H1 (cell line): ENCODE measurements at regions not wholly inside any gene's neighbourhood (a gene's known extent, or its start where the extent isn't known, plus 50 kb on each side); places are given as distances from the start of the nearest gene placed in this dataset.
A peak's percentile ranks its signal among the peaks of the same experiment; 100 is the strongest.

ENCODE experiments used
- CTCF ChIA-PET: fragments of 300-600 bp; sonication (Branson Sonifier 250); formaldehyde crosslinking; loops from one replicate; lab custom pipeline; 2021; ENCODE audit not compliant: partially characterized antibody; lab: Charles Lee
- POLR2A ChIA-PET: fragments of 300-600 bp; sonication (Branson Sonifier 250); formaldehyde crosslinking; loops from one replicate; lab custom pipeline; 2021; ENCODE audit warnings: inconsistent platforms; ENCODE audit not compliant: partially characterized antibody; lab: Charles Lee
- DNase-seq, 2 experiments: peaks; one replicate each; pipeline versions ENCODE4 v3.0.0 to v3.0.0-alpha.2; 2010 to 2022; ENCODE audit warnings: low spot score in 2 of 2, low read depth in 1 of 2, mixed read lengths in 1 of 2
- FAIRE-seq: peaks from 2 replicates; lab custom pipeline; 2011; peaks lifted over from hg19 to GRCh38; lab: Jason Lieb, UNC
- H2AFZ ChIP-seq: 2 replicates; pipeline ENCODE4 v1.8.1; 2012; ENCODE audit warnings: low read length, inconsistent platforms
- H2AK5ac ChIP-seq: 2 replicates; pipeline ENCODE4 v1.6.1; 2013; ENCODE audit warnings: low read depth, low read length
- H2BK120ac ChIP-seq: replicated peaks from 2 replicates; pipeline ENCODE3; 2013; ENCODE audit warnings: low read depth, low read length, inconsistent platforms
- H2BK12ac ChIP-seq: 2 replicates; pipeline ENCODE4 v1.6.1; 2013; ENCODE audit warnings: low read depth, low read length
- H2BK15ac ChIP-seq: 2 replicates; pipeline ENCODE4 v1.6.1; 2013; ENCODE audit warnings: low read length
- H2BK20ac ChIP-seq: 2 replicates; pipeline ENCODE4 v1.6.1; 2013; ENCODE audit warnings: low read length
- H2BK5ac ChIP-seq: 2 replicates; pipeline ENCODE4 v1.6.1; 2013; ENCODE audit warnings: low read depth, low read length
- H3K14ac ChIP-seq: 2 replicates; pipeline ENCODE4 v1.6.1; 2013; ENCODE audit warnings: inconsistent platforms; ENCODE audit not compliant: insufficient read length
- H3K18ac ChIP-seq: 2 replicates; pipeline ENCODE4 v1.6.1; 2013; ENCODE audit warnings: low read length; ENCODE audit errors: extremely low read depth
- H3K23ac ChIP-seq: 2 replicates; pipeline ENCODE4 v1.6.1; 2013; ENCODE audit warnings: inconsistent platforms; ENCODE audit not compliant: insufficient read length
- H3K23me2 ChIP-seq: 2 replicates; pipeline ENCODE4 v1.6.1; 2013; ENCODE audit warnings: low read depth, low read length
- H3K27ac ChIP-seq: 2 replicates; pipeline ENCODE4 v1.6.1; 2011; ENCODE audit warnings: low read depth, low read length, inconsistent platforms
- H3K27me3 ChIP-seq, 4 experiments: replicated peaks in 1 of 4; 1 replicate in 1 of 4; 2 replicates in 3 of 4; pipeline versions ENCODE4 v1.6.1 to v1.8.1; 2011 to 2013; ENCODE audit warnings: low read length in 3 of 4, mild to moderate bottlenecking in 3 of 4, inconsistent platforms in 2 of 4, mixed read lengths in 2 of 4, moderate library complexity in 1 of 4; ENCODE audit not compliant: control insufficient read depth in 3 of 4, insufficient read depth in 3 of 4; ENCODE audit errors: extremely low read depth in 1 of 4
- H3K36me3 ChIP-seq, 4 experiments: 2 replicates each; pipeline versions ENCODE4 v1.6.1 to v1.8.1; 2011 to 2013; ENCODE audit warnings: mild to moderate bottlenecking in 4 of 4, low read length in 3 of 4, moderate library complexity in 2 of 4, control low read depth in 1 of 4, inconsistent platforms in 1 of 4; ENCODE audit not compliant: insufficient read depth in 4 of 4, control insufficient read depth in 2 of 4
- H3K4ac ChIP-seq: replicated peaks from 2 replicates; pipeline ENCODE3; 2013; ENCODE audit warnings: low read length, low read depth, mixed read lengths, inconsistent platforms; ENCODE audit not compliant: insufficient read length
- H3K4me1 ChIP-seq, 4 experiments: replicated peaks in 1 of 4; 1 replicate in 1 of 4; 2 replicates in 3 of 4; pipeline versions ENCODE4 v1.6.1 to v1.8.1; 2011 to 2013; ENCODE audit warnings: low read length in 3 of 4, inconsistent platforms in 2 of 4, mixed read lengths in 1 of 4; ENCODE audit not compliant: insufficient read depth in 4 of 4, control insufficient read depth in 3 of 4
- H3K4me2 ChIP-seq, 2 experiments: 2 replicates each; pipeline versions ENCODE4 v1.6.1 to v1.8.1; 2011 to 2013; ENCODE audit warnings: low read depth in 2 of 2, low read length in 2 of 2, control low read depth in 1 of 2, inconsistent platforms in 1 of 2, mild to moderate bottlenecking in 1 of 2; ENCODE audit not compliant: insufficient read depth in 1 of 2
- H3K4me3 ChIP-seq, 4 experiments: fragments of 200-600, 300-600 bp in 1 of 4; sonication (generic), shearing (Covaris generic), sonication (Bioruptor Twin) in 1 of 4; 2 replicates each; pipeline versions ENCODE4 v1.5.1 to v1.8.1; 2011 to 2016; ENCODE audit warnings: low read length in 4 of 4, low read depth in 3 of 4, control low read depth in 2 of 4, inconsistent platforms in 2 of 4, mild to moderate bottlenecking in 2 of 4, mixed read lengths in 1 of 4, moderate library complexity in 1 of 4; ENCODE audit not compliant: insufficient read depth in 2 of 4; ENCODE audit errors: extremely low read depth in 1 of 4
- H3K56ac ChIP-seq: replicated peaks from 2 replicates; pipeline ENCODE3; 2013; ENCODE audit warnings: low read depth, mild to moderate bottlenecking, mixed read lengths, low read length, inconsistent platforms; ENCODE audit not compliant: insufficient read length
- H3K79me1 ChIP-seq: 2 replicates; pipeline ENCODE4 v1.6.1; 2013; ENCODE audit warnings: low read depth, low read length, control low read depth
- H3K79me2 ChIP-seq, 2 experiments: 2 replicates each; pipeline versions ENCODE4 v1.6.1 to v1.8.1; 2012 to 2013; ENCODE audit warnings: low read length in 2 of 2, mild to moderate bottlenecking in 2 of 2, inconsistent platforms in 1 of 2; ENCODE audit not compliant: insufficient read depth in 2 of 2, control insufficient read depth in 1 of 2
- H3K9ac ChIP-seq, 4 experiments: replicated peaks in 1 of 4; 1 replicate in 1 of 4; 2 replicates in 3 of 4; pipeline versions ENCODE4 v1.6.1 to v1.8.1; 2011 to 2013; ENCODE audit warnings: low read depth in 3 of 4, low read length in 3 of 4, control low read depth in 2 of 4, mild to moderate bottlenecking in 2 of 4, moderate library complexity in 2 of 4, inconsistent platforms in 1 of 4; ENCODE audit errors: extremely low read depth in 1 of 4
- H3K9me3 ChIP-seq, 2 experiments: 2 replicates each; pipeline versions ENCODE4 v1.6.1 to v1.8.1; 2012 to 2013; ENCODE audit warnings: mild to moderate bottlenecking in 2 of 2, moderate library complexity in 2 of 2, control low read depth in 1 of 2, inconsistent platforms in 1 of 2, low read depth in 1 of 2, low read length in 1 of 2, mixed read lengths in 1 of 2; ENCODE audit not compliant: insufficient read depth in 2 of 2
- H4K20me1 ChIP-seq, 2 experiments: replicated peaks in 1 of 2; 2 replicates each; pipeline versions ENCODE3 to v1.8.1; 2011 to 2013; ENCODE audit warnings: inconsistent platforms in 2 of 2, low read length in 2 of 2, mild to moderate bottlenecking in 1 of 2; ENCODE audit not compliant: insufficient read depth in 2 of 2, control insufficient read depth in 1 of 2
- H4K5ac ChIP-seq: 2 replicates; pipeline ENCODE4 v1.6.1; 2013; ENCODE audit warnings: low read length, low read depth, mixed read lengths, inconsistent platforms; ENCODE audit not compliant: insufficient read length
- H4K8ac ChIP-seq: 2 replicates; pipeline ENCODE4 v1.8.0; 2013; ENCODE audit warnings: mild to moderate bottlenecking, moderate library complexity, low read length, inconsistent platforms; ENCODE audit not compliant: insufficient read depth; ENCODE audit errors: extremely low read depth
- H4K91ac ChIP-seq: replicated peaks from 2 replicates; pipeline ENCODE3; 2013; ENCODE audit warnings: low read length, mixed read lengths, inconsistent platforms; ENCODE audit not compliant: insufficient read length
- GABPA ChIP-seq: IDR thresholded peaks from 2 replicates; pipeline ENCODE4 v1.6.1; 2011; ENCODE audit warnings: mild to moderate bottlenecking, low read length, moderate library complexity, borderline replicate concordance; ENCODE audit not compliant: insufficient read depth
- POU5F1 ChIP-seq: IDR thresholded peaks from 2 replicates; pipeline ENCODE4 v1.6.1; 2011; ENCODE audit warnings: low read depth, mild to moderate bottlenecking, low read length, moderate library complexity
- RXRA ChIP-seq: IDR thresholded peaks from 2 replicates; pipeline ENCODE4 v1.6.1; 2011; ENCODE audit warnings: low read depth, mild to moderate bottlenecking, low read length, moderate library complexity; ENCODE audit not compliant: insufficient read depth
- SAP30 ChIP-seq: fragments of 300-600 bp; sonication (generic); IDR thresholded peaks from 2 replicates; pipeline ENCODE4 v1.7.1; 2012; ENCODE audit warnings: low read length, moderate library complexity, mild to moderate bottlenecking, inconsistent platforms; ENCODE audit not compliant: insufficient read depth, insufficient replicate concordance
- TBP ChIP-seq: IDR thresholded peaks from 2 replicates; pipeline ENCODE4 v1.6.1; 2011; ENCODE audit warnings: low read depth, low read length, improper control_type of control experiment
- WGBS, 2 experiments: shearing (Covaris generic) in 1 of 2; methylation state at CpG; one replicate each; pipeline versions ENCODE4 v1.1.6 to v1.1.7; 2013 to 2015; ENCODE audit warnings: low lambda C conversion rate in 2 of 2, mixed read lengths in 2 of 2, inconsistent platforms in 1 of 2, low coverage in 1 of 2, missing lambda C conversion rate in 1 of 2; ENCODE audit not compliant: insufficient replicate concordance in 2 of 2, insufficient coverage in 1 of 2, insufficient read length in 1 of 2; ENCODE audit errors: extremely low coverage in 1 of 2, missing lambda C conversion rate in 1 of 2; 5-methylcytosine and 5-hydroxymethylcytosine counted together

GRCh38 chr6:15849395-15849794, 186.6 kb upstream of the DTNBP1 start:
- Histone ChIP-seq H4K8ac (no peak overlapping the region), H3K27ac (no peak overlapping the region), H2BK15ac (no peak overlapping the region), H2AK5ac (no peak overlapping the region), H3K56ac (no peak overlapping the region), H3K4me1 (peaks cover 0 to 8% (median 4%) of the 10 kb centered on the region in 4 experiments; a peak in 5 of 7 replicates), H3K27me3 (no peaks in the 10 kb centered on the region), H4K20me1 (no peaks in the 10 kb centered on the region), H2AFZ (no peak overlapping the region), H3K36me3 (no peaks in the 10 kb centered on the region), H4K5ac (no peak overlapping the region), H2BK120ac (no peak overlapping the region), H3K4me3 (no peak overlapping the region; a peak in 1 of 8 replicates), H3K79me1 (no peaks in the 10 kb centered on the region), H2BK5ac (no peak overlapping the region), H3K23me2 (no peaks in the 10 kb centered on the region; the same call in 1 of the 2 replicates), H2BK12ac (no peak overlapping the region), H3K18ac (no peak overlapping the region), H3K9ac (no peak overlapping the region), H3K4me2 (peak overlapping the region in 1 of 2 experiments; percentile 11; a peak in 1 of 4 replicates), H4K91ac (no peak overlapping the region), H3K4ac (no peak overlapping the region), H3K9me3 (no peaks in the 10 kb centered on the region), H2BK20ac (no peak overlapping the region), H3K79me2 (no peaks in the 10 kb centered on the region), H3K23ac (no peak overlapping the region), H3K14ac (no peak overlapping the region)
- ChIA-PET CTCF (interaction anchor here (0.6 to 1.6 kb wide), 5 partner anchors 11 to 333 kb away, joined by 3 to 4 read pairs (median 3); no protein-coding TSS in a partner anchor), POLR2A (no interaction called here)
- FAIRE-seq (no peak), DNase-seq (no peak)
- TF ChIP-seq TBP (no peak), RXRA (no peak), POU5F1 (no peak), SAP30 (no peak), GABPA (no peak)
- WGBS, 2 experiments, result 34% methylated on average over 4 of the region's 4 CpGs; no CpG with 5 or more reads in 1 of the 2 experiments
